Transverse colon (tissue), 4 donors: ENCODE measurements at regions not wholly inside any gene's neighbourhood (a gene's known extent, or its start where the extent isn't known, plus 50 kb on each side); places are given as distances from the start of the nearest gene placed in this dataset.

Source experiments
- CTCF ChIP-seq, 5 experiments: fragments of 200-600 bp in 3 of 5; fragments of 450-650 bp in 2 of 5; sonication (generic) in 3 of 5; IDR thresholded peaks; 1 replicate in 2 of 5; 2 replicates in 3 of 5; pipeline ENCODE4 v1.5.1; 2016 to 2017; ENCODE audit warnings: antibody characterized with exemption in 5 of 5, inconsistent platforms in 3 of 5, mild to moderate bottlenecking in 2 of 5, moderate library complexity in 1 of 5
- POLR2A ChIP-seq: fragments of 450-650 bp; IDR thresholded peaks from one replicate; pipeline ENCODE4 v1.6.1; 2016; ENCODE audit warnings: antibody characterized with exemption, mild to moderate bottlenecking, moderate library complexity
- POLR2AphosphoS5 ChIP-seq, 3 donors: sonication (generic); formaldehyde crosslinking; IDR thresholded peaks; one replicate each; pipeline ENCODE4 v1.6.1; 2016; ENCODE audit warnings: antibody characterized with exemption in 3 of 3

- TF ChIP-seq CTCF (IDR thresholded peaks at IDR 0.05) (no peak), POLR2A (no peak), POLR2AphosphoS5 (IDR thresholded peaks at IDR 0.05) (no peak)
Measured at GRCh38 chr10:53537508-53537907, 764.9 kb upstream of the MBL2 start.
